Activated CD8-positive, alpha-beta memory T cell treated with anti-CD3 and anti-CD28 coated beads, Interleukin-2, amount 50 U/mL, for 1 hour (primary cell): ENCODE measurements at regions not wholly inside any gene's neighbourhood (a gene's known extent, or its start where the extent isn't known, plus 50 kb on each side); places are given as distances from the start of the nearest gene placed in this dataset.

Experiments
- DNase-seq: peaks from one replicate; pipeline ENCODE4 v3.0.0-alpha.2; 2020; ENCODE audit errors: extremely low read depth

GRCh38 chr2:9156483-9156882 is 50.1 kb upstream of the ASAP2 start:
- no peak for DNase-seq

GRCh38 chr2:9154061-9154460 is 52.6 kb upstream of the ASAP2 start:
- no peak for DNase-seq

DNA sequence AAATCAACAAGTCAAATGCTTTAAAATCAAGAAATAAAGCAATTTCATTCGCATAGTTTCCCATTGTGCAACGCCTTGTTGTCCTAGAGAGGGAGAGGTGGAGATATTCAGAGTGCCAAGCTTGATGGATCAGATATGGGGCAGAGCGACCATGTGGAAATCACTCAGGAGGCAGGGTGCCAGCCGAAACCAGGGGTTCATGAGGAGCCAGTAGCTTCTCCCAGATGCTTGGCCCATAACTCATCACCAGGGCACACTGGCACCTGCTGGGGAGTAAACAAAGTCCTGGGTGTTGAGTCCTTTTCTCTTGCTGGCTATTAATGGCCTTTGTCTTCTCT is 53.0 kb upstream of the ASAP2 start:
- DNase-seq: no peak

GRCh38 chr2:9152975-9153642 is 53.5 kb upstream of the ASAP2 start:
- DNase-seq: no peak

GRCh38 chr2:9150906-9151305 is 55.7 kb upstream of the ASAP2 start:
- no peak for DNase-seq

GRCh38 chr2:9150568-9150900 is 56.1 kb upstream of the ASAP2 start:
- no peak for DNase-seq

GRCh38 chr2:9149726-9150567 is 56.7 kb upstream of the ASAP2 start:
- DNase-seq: no peak

DNA sequence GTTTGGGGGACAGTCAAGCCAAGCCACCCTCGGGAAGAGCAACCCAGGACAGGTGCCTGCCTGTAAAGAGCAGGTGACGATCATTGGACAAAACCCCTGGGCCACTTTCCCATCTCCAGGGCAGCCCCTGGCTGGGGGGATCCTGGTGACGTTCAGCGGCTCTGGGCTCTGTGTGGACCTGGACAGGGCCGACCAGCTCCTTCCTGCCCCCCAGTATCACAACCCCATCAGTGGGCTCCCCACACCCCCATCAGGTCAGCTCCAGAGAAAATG is 57.3 kb upstream of the ASAP2 start:
- no peak for DNase-seq

- no peak for DNase-seq
Measured at GRCh38 chr2:9146646-9147045, 60.0 kb upstream of the ASAP2 start.

GRCh38 chr2:9145752-9146430 is 60.7 kb upstream of the ASAP2 start:
- no peak for DNase-seq

DNA sequence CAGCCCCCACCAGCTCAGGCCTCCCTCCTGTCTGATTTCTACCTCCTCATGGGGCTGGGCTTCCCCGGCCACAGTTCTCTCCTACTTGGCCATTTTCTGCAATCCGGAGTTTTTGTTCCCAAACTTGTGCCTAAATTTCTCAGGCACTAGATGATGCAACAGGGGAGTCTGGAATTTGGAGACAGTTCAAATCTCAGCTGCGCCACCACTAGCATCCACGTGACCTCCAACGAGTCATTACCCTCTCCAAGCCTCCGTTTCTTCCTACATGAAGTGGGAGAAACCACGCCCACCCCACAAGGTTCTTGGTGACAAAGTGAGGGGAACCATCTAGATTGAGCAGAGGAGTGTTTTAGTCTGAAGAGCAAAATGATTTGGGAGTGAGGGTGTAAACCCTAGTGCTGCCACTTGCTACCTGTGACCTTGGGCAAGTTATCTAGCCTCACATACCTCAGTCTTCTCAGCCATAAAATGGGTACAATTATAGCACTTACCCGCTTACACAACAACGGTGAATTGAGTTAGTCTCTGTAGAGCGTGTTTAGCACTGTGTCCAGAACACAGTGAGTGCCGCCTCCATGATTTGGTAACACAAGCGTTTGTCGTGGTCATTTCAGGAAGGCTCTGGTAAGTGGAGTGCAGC is 61.4 kb upstream of the ASAP2 start:
- DNase-seq: no peak

DNA sequence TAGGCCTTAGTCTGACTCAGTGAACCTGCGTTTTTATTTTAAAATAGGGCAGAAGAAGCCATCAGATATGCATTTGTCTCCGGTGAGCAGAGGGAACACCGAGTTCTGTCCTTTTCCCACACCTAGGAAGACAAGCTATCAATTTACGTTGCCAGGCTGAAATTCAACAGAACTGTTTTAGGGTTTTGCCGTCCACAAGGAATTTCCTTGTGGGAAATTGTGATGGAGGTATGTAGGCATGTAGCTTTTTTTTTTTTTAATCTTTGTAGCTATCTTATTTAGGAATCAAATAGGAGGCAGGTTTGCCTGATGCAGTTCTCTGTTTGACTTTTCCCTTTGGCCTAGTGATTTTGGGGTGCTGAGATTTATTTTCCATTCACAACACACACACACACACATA is 62.0 kb upstream of the ASAP2 start:
- no peak for DNase-seq

DNA sequence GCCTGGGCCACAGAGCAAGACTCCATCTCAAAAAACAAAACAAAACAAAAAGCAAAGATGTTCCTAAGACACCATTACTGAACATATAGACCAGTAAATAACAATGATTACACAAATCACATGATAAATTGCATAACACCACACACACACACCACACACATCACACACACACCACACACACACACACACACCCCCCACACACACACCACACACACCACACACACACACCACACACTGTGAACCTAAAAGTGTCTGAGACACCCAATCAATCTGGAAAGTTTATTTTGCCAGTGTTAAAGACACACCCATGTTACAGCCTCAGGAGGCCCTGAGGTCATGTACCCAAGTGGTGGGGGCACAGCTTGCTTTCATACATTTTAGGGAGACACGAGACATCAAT is 62.6 kb upstream of the ASAP2 start:
- DNase-seq: no peak

DNA sequence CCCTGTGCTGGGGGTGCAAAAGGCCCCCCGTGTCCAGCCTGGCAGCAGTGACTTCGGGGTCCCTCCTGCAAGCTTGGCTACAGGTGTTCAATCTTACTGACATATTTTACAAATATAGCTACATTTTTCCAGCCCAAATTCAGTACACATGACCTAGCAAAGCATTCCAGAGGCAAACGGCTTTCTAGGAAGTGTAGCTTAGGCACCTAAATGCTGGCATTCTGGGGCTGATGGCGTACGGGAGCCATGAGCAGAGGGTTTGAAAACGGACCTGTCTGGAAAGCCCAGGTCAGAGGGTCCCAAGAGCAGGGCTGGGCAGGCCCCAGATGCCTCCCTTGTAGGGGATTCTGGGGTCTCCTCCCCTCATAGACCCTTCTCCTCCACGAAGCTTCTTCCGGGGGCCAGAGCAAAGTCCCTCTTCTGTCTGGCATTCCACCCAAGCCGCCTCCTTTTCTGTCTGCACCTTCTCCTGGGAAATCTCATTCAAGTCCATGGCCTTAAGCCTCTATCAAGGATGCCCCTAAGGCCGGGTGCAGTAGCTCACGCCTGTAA is 63.3 kb upstream of the ASAP2 start:
- DNase-seq: no peak

DNA sequence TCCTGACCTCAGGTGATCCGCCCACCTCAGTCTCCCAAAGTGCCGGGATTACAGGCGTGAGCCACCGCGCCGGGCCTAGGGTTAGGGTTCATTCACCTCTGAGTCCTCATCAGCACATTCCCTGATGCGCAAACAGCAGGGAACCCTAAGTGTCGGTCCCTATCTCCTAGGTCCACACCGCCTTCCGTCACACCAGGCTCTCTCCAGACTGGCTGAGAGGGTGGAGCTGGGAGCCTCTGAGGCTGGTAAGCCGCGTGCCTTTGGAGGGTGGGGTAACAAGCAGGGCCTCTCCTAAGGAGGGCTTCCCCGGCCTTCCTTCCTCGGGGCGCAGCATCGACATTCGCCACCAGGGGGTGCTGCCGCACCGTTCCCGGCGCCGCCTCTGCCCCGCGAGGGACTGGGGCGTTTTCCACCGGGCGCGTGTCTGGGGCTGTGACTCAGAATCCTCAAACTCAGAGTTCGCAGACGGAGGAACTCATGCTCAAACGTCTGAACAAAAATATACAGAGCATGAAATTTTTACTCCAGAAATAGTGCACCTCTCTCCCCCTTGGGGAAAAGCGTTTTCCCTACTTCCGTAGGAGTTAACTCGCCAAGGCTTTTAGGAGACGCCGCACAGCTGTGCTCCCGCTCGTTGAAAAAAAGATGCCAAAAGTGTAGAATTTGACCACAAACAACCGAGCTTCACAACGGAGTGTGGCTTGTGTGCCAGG is 63.9 kb upstream of the ASAP2 start:
- DNase-seq: peak; percentile 9

DNA sequence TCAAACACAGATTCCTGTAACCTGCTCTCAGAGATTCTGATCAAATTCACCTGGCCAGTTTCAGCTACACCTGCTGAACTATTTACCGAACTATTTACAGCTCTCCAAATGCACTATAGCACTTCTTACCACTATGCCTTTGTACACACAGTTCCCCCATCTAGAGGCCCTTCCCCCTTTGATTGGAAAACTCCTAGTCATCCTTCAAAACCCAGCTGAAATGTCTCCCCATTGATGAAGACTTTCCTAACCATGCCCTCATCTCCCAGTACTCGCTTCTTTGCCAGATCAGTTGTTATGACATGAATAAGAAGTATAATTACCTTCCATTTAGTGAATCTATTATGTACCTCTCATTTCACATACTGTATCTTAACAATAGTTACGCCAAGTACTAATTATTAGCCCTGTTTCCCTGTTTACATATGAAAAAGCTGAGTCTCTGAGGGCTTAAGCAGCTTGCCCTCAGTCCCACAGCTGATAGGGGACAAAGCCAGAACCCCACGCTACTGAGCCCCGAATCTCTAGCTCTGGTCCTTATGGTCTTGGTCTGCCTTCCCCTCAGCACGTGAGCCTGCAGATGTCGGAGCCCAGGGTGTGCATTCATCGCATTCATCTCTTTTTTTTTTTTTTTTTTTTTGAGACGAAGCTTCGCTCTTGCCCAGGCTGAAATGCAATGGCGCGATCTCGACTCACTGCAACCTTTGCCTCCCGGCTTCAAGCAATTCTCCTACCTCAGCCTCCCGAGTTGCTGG is 64.7 kb upstream of the ASAP2 start:
- DNase-seq: no peak

- no peak for DNase-seq
Measured at GRCh38 chr2:9141091-9141667, 65.4 kb upstream of the ASAP2 start.

DNA sequence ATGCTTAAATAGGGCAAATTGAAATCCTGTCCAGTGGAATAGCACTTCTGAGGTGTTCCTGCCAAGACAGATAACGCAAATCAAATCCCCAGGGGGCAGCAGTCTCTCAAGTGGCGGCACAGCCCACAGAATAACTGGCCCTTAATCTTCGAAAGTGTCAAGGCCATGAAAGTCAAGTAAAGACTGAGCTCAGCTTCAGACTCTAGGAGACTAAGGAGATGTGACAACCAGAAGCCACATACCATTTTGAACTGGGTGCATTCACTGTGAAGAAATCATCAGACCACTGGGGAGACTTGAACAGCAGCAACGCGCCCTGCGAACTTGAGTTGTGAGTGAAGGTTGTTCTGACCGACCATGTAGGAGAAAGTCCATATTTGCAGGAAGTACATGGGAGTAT is 66.0 kb upstream of the ASAP2 start:
- DNase-seq: no peak

- DNase-seq: no peak
Measured at GRCh38 chr2:9139491-9140443, 66.8 kb upstream of the ASAP2 start.
